H9 (cell line): ENCODE measurements at regions not wholly inside any gene's neighbourhood (a gene's known extent, or its start where the extent isn't known, plus 50 kb on each side); places are given as distances from the start of the nearest gene placed in this dataset.

Experiments used
- DNase-seq: peaks from one replicate; pipeline ENCODE4 v3.0.0-alpha.2; 2017
- H2AFZ ChIP-seq: one replicate; pipeline ENCODE4 v1.6.1; 2013; ENCODE audit warnings: mild to moderate bottlenecking, low read length, control low read depth, moderate library complexity
- H2AK5ac ChIP-seq: 2 replicates; pipeline ENCODE4 v1.6.1; 2013; ENCODE audit warnings: low read length, control low read depth, mixed read lengths; ENCODE audit not compliant: insufficient read length
- H2BK120ac ChIP-seq: one replicate; pipeline ENCODE4 v1.6.1; 2013; ENCODE audit warnings: low read depth, mild to moderate bottlenecking, low read length, control low read depth, inconsistent platforms; ENCODE audit not compliant: poor library complexity, severe bottlenecking
- H2BK12ac ChIP-seq: 2 replicates; pipeline ENCODE4 v1.6.1; 2013; ENCODE audit warnings: low read length, control low read depth, mixed read lengths, low read depth; ENCODE audit not compliant: insufficient read length
- H2BK15ac ChIP-seq: 2 replicates; pipeline ENCODE4 v1.6.1; 2013; ENCODE audit warnings: low read depth, low read length, control low read depth
- H2BK20ac ChIP-seq: one replicate; pipeline ENCODE4 v1.6.1; 2013; ENCODE audit warnings: low read depth, mild to moderate bottlenecking, low read length, control low read depth, inconsistent platforms; ENCODE audit not compliant: poor library complexity, severe bottlenecking
- H2BK5ac ChIP-seq: 2 replicates; pipeline ENCODE4 v1.6.1; 2013; ENCODE audit warnings: low read length, control low read depth, mixed read lengths; ENCODE audit not compliant: insufficient read length
- H3K14ac ChIP-seq: 2 replicates; pipeline ENCODE4 v1.6.1; 2013; ENCODE audit warnings: low read length, control low read depth; ENCODE audit not compliant: insufficient read depth
- H3K18ac ChIP-seq: 2 replicates; pipeline ENCODE4 v1.6.1; 2013; ENCODE audit warnings: low read depth, mild to moderate bottlenecking, mixed read lengths, low read length, control low read depth; ENCODE audit not compliant: insufficient read length
- H3K23ac ChIP-seq: 2 replicates; pipeline ENCODE4 v1.6.1; 2013; ENCODE audit warnings: low read length, control low read depth, mixed read lengths, low read depth; ENCODE audit not compliant: insufficient read length
- H3K23me2 ChIP-seq: 2 replicates; pipeline ENCODE4 v1.6.1; 2013; ENCODE audit warnings: low read depth, mild to moderate bottlenecking, mixed read lengths, low read length, control low read depth; ENCODE audit not compliant: insufficient read length, poor library complexity, severe bottlenecking
- H3K27ac ChIP-seq: 2 replicates; pipeline ENCODE4 v1.5.1; 2013; ENCODE audit warnings: low read length, control low read depth, mixed read lengths, low read depth; ENCODE audit not compliant: insufficient read length
- H3K27me3 ChIP-seq: 2 replicates; pipeline ENCODE4 v1.6.1; 2013; ENCODE audit warnings: low read length, control low read depth, inconsistent platforms; ENCODE audit not compliant: insufficient read depth
- H3K4ac ChIP-seq: 2 replicates; pipeline ENCODE4 v1.6.1; 2013; ENCODE audit warnings: low read depth, mild to moderate bottlenecking, control low read depth, inconsistent platforms, low read length, moderate library complexity
- H3K4me1 ChIP-seq: 2 replicates; pipeline ENCODE4 v1.6.1; 2013; ENCODE audit warnings: low read length, control low read depth, inconsistent platforms; ENCODE audit not compliant: insufficient read depth
- H3K4me2 ChIP-seq: 2 replicates; pipeline ENCODE4 v1.6.1; 2013; ENCODE audit warnings: low read length, control low read depth, mixed read lengths; ENCODE audit not compliant: insufficient read length, insufficient read depth
- H3K56ac ChIP-seq: 2 replicates; pipeline ENCODE4 v1.6.1; 2013; ENCODE audit warnings: low read depth, mild to moderate bottlenecking, mixed read lengths, low read length, control low read depth; ENCODE audit not compliant: insufficient read length
- H3K79me1 ChIP-seq: 2 replicates; pipeline ENCODE4 v1.6.1; 2013; ENCODE audit warnings: low read depth, mild to moderate bottlenecking, moderate library complexity, low read length, control low read depth, inconsistent platforms; ENCODE audit not compliant: insufficient read depth, poor library complexity, severe bottlenecking
- H3K79me2 ChIP-seq: 2 replicates; pipeline ENCODE4 v1.6.1; 2013; ENCODE audit warnings: low read length, control low read depth, inconsistent platforms; ENCODE audit not compliant: insufficient read depth
- H3K9ac ChIP-seq: 2 replicates; pipeline ENCODE4 v1.6.1; 2013; ENCODE audit warnings: low read length, control low read depth, mixed read lengths; ENCODE audit not compliant: insufficient read length; ENCODE audit errors: extremely low read depth
- H3K9me3 ChIP-seq: one replicate; pipeline ENCODE4 v1.6.1; 2013; ENCODE audit warnings: low read depth, low read length, inconsistent platforms; ENCODE audit not compliant: control insufficient read depth
- H3T11ph ChIP-seq: one replicate; pipeline ENCODE4 v1.6.1; 2013; ENCODE audit warnings: mild to moderate bottlenecking, low read length, control low read depth, inconsistent platforms
- H4K20me1 ChIP-seq: one replicate; pipeline ENCODE4 v1.6.1; 2013; ENCODE audit not compliant: control insufficient read depth, insufficient read length, insufficient read depth
- H4K5ac ChIP-seq: 2 replicates; pipeline ENCODE4 v1.6.1; 2013; ENCODE audit warnings: low read depth, mild to moderate bottlenecking, mixed read lengths, low read length, control low read depth; ENCODE audit not compliant: insufficient read length
- H4K8ac ChIP-seq: replicated peaks from 2 replicates; pipeline ENCODE4 v1.6.1; 2013; ENCODE audit warnings: low read length, control low read depth, mixed read lengths, low read depth; ENCODE audit not compliant: insufficient read length
- H4K91ac ChIP-seq: 2 replicates; pipeline ENCODE4 v1.6.1; 2013; ENCODE audit warnings: low read depth, mild to moderate bottlenecking, moderate library complexity, mixed read lengths, low read length, control low read depth; ENCODE audit not compliant: insufficient read length
- H3K27ac Mint-ChIP-seq, 3 experiments: 2 replicates in 2 of 3; 3 replicates in 1 of 3; pipeline ENCODE4 v1.8.0; 2020 to 2021; ENCODE audit warnings: mixed read lengths in 3 of 3, mild to moderate bottlenecking in 1 of 3, moderate library complexity in 1 of 3
- H3K27me3 Mint-ChIP-seq: 2 replicates; pipeline ENCODE4 v1.8.0; 2021; ENCODE audit warnings: low read depth, mild to moderate bottlenecking, moderate library complexity, mixed read lengths
- H3K36me3 Mint-ChIP-seq, 3 experiments: 2 replicates in 2 of 3; 3 replicates in 1 of 3; pipeline ENCODE4 v1.8.0; 2020 to 2021; ENCODE audit warnings: low read depth in 3 of 3, mixed read lengths in 3 of 3; ENCODE audit not compliant: insufficient read depth in 1 of 3
- H3K4me1 Mint-ChIP-seq, 2 experiments: 2 replicates each; pipeline ENCODE4 v1.8.0; 2020; ENCODE audit warnings: mixed read lengths in 2 of 2
- H3K4me3 Mint-ChIP-seq, 2 experiments: 2 replicates in 1 of 2; 3 replicates in 1 of 2; pipeline ENCODE4 v1.8.0; 2020 to 2021; ENCODE audit warnings: mild to moderate bottlenecking in 2 of 2, mixed read lengths in 2 of 2, moderate library complexity in 1 of 2
- H3K9me3 Mint-ChIP-seq, 2 experiments: 2 replicates in 1 of 2; 3 replicates in 1 of 2; pipeline ENCODE4 v1.8.0; 2020; ENCODE audit warnings: mild to moderate bottlenecking in 2 of 2, mixed read lengths in 2 of 2, moderate library complexity in 1 of 2
- CTCF ChIP-seq: fragments of 200-600 bp; sonication (generic); conservative IDR thresholded peaks from 3 replicates; pipeline ENCODE4 v1.8.0; 2021; ENCODE audit warnings: antibody characterized with exemption, mild to moderate bottlenecking
- WGBS: extraction: QIAGEN DNeasy Blood & Tissue Kit; methylation state at CpG from one replicate; pipeline ENCODE4 v1.1.7; 2013; ENCODE audit warnings: missing lambda C conversion rate, low lambda C conversion rate, mixed read lengths; ENCODE audit not compliant: insufficient read length; ENCODE audit errors: extremely low coverage; 5-methylcytosine and 5-hydroxymethylcytosine counted together

- Histone ChIP-seq H4K20me1 (no peaks in the 10 kb centered on the region), H3K79me1 (no peaks in the 10 kb centered on the region), H4K8ac (no peak overlapping the region), H2BK20ac (no peak overlapping the region), H3K4ac (no peak overlapping the region), H4K5ac (no peak overlapping the region), H2BK15ac (no peak overlapping the region), H2BK5ac (no peak overlapping the region), H3K4me2 (no peak overlapping the region), H4K91ac (no peak overlapping the region), H3K14ac (no peak overlapping the region), H3K4me1 (no peaks in the 10 kb centered on the region), H2AFZ (no peak overlapping the region), H3K23me2 (no peaks in the 10 kb centered on the region), H2BK12ac (no peak overlapping the region), H3K9ac (no peak overlapping the region), H2BK120ac (no peak overlapping the region), H3K79me2 (no peaks in the 10 kb centered on the region), H3T11ph (no peak overlapping the region), H3K56ac (no peak overlapping the region), H3K9me3 (no peaks in the 10 kb centered on the region), H3K27me3 (no peaks in the 10 kb centered on the region), H3K23ac (no peak overlapping the region), H2AK5ac (no peak overlapping the region), H3K18ac (no peak overlapping the region), H3K27ac (no peak overlapping the region)
- H3K27ac Mint-ChIP-seq, result no peak overlapping the region
- H3K9me3 Mint-ChIP-seq, result no peaks in the 10 kb centered on the region; a peak in 3 of 5 replicates
- no peak overlapping the region for H3K4me3 Mint-ChIP-seq
- no peaks in the 10 kb centered on the region; a peak in 1 of 7 replicates for H3K36me3 Mint-ChIP-seq
- TF ChIP-seq CTCF, result no peak
- H3K4me1 Mint-ChIP-seq, result peaks cover 4 to 5% of the 10 kb centered on the region in 2 experiments; a peak in 3 of 4 replicates
- no peak for DNase-seq
- no CpG with 5 or more reads among the region's 5 CpGs for WGBS
- H3K27me3 Mint-ChIP-seq, result no peaks in the 10 kb centered on the region
Observed at GRCh38 chr10:128866551-128866950, 600.5 kb upstream of the MGMT start.
